GM12878 (cell line): ENCODE measurements at regions not wholly inside any gene's neighbourhood (a gene's known extent, or its start where the extent isn't known, plus 50 kb on each side); places are given as distances from the start of the nearest gene placed in this dataset.

Experiments
- ATAC-seq: fragments of 200-7000 bp; cut with Tn5 transposase; 3 replicates; pipeline ENCODE4 v1.9.1; 2020; ENCODE audit warnings: mild to moderate bottlenecking, moderate library complexity
- BruUV-seq: library from RNA; stranded (reverse); fragments of 400-500 nt; replicated peaks from 2 replicates; lab custom pipeline; 2021; lab: Mats Ljungman, UMichigan
- CTCF ChIA-PET: fragments of 300-600 bp; sonication (Branson Sonifier 250); formaldehyde crosslinking; extraction: SDS; loops from one replicate; lab custom pipeline; 2021; ENCODE audit warnings: inconsistent platforms; lab: Yijun Ruan, JAX
- POLR2A ChIA-PET: fragments of 350-600 bp; formaldehyde crosslinking; extraction: SDS; loops from one replicate; lab custom pipeline; 2021; ENCODE audit warnings: inconsistent platforms; lab: Charles Lee
- RAD21 ChIA-PET: fragments of 300-600 bp; sonication (Branson Sonifier 250); formaldehyde crosslinking; loops from one replicate; lab custom pipeline; 2023; ENCODE audit warnings: antibody characterized with exemption; ENCODE audit not compliant: unreplicated experiment; lab: Charles Lee
- SMC1A ChIA-PET: fragments of 300-600 bp; sonication (Branson Sonifier 250); formaldehyde crosslinking; loops from one replicate; lab custom pipeline; 2023; ENCODE audit not compliant: unreplicated experiment, uncharacterized antibody; lab: Charles Lee
- DNase-seq: peaks from one replicate; pipeline ENCODE4 v3.0.0-alpha.2; 2011; ENCODE audit warnings: low read depth, low spot score
- FAIRE-seq: peaks from 3 replicates; lab custom pipeline; 2011; peaks lifted over from hg19 to GRCh38; lab: Jason Lieb, UNC
- H2AFZ ChIP-seq: 2 replicates; pipeline ENCODE4 v1.6.0; 2011; ENCODE audit warnings: low read depth, low read length, control low read depth; ENCODE audit not compliant: control insufficient read depth
- H3K27ac ChIP-seq: 2 replicates; pipeline ENCODE4 v1.5.1; 2011; ENCODE audit warnings: control low read depth; ENCODE audit not compliant: control insufficient read depth, insufficient read depth
- H3K27me3 ChIP-seq, 2 experiments: replicated peaks in 1 of 2; 2 replicates each; pipeline versions ENCODE4 v1.6.0 to v1.6.1; 2011; ENCODE audit warnings: low read length in 1 of 2; ENCODE audit not compliant: control insufficient read depth in 2 of 2, insufficient read depth in 2 of 2
- H3K36me3 ChIP-seq, 2 experiments: 2 replicates each; pipeline ENCODE4 v1.5.1; 2011; ENCODE audit warnings: low read length in 1 of 2; ENCODE audit not compliant: control insufficient read depth in 2 of 2, insufficient read depth in 2 of 2
- H3K4me1 ChIP-seq: 2 replicates; pipeline ENCODE4 v1.6.1; 2011; ENCODE audit warnings: mild to moderate bottlenecking, low read length, moderate library complexity, mixed read lengths; ENCODE audit not compliant: control insufficient read depth, insufficient read depth
- H3K4me2 ChIP-seq: 2 replicates; pipeline ENCODE4 v1.6.0; 2011; ENCODE audit warnings: control low read depth; ENCODE audit not compliant: control insufficient read depth, insufficient read depth
- H3K4me3 ChIP-seq: fragments of 200-600 bp; sonication (generic); 2 replicates; pipeline ENCODE4 v1.5.1; 2016
- H3K79me2 ChIP-seq: 2 replicates; pipeline ENCODE4 v1.6.0; 2011; ENCODE audit warnings: low read length; ENCODE audit not compliant: control insufficient read depth, insufficient read depth
- H3K9ac ChIP-seq: 2 replicates; pipeline ENCODE4 v1.8.0; 2011; ENCODE audit warnings: low read length, control low read depth, mixed read lengths; ENCODE audit not compliant: control insufficient read depth, insufficient read depth
- H3K9me3 ChIP-seq: replicated peaks from 3 replicates; pipeline ENCODE4 v1.5.1; 2011; ENCODE audit warnings: mild to moderate bottlenecking, low read length; ENCODE audit not compliant: control insufficient read depth, insufficient read depth
- H4K20me1 ChIP-seq: 2 replicates; pipeline ENCODE4 v1.6.0; 2011; ENCODE audit not compliant: control insufficient read depth, insufficient read depth
- BHLHE40 ChIP-seq, 2 experiments: fragments of 450-650 bp in 1 of 2; IDR thresholded peaks; 2 replicates each; pipeline ENCODE4 v1.6.1; 2011 to 2017; ENCODE audit warnings: low read depth in 2 of 2, borderline replicate concordance in 1 of 2, improper control_type of control experiment in 1 of 2, low read length in 1 of 2, mild to moderate bottlenecking in 1 of 2
- CREM ChIP-seq: IDR thresholded peaks from 2 replicates; pipeline ENCODE4 v1.6.1; 2014; ENCODE audit warnings: antibody characterized with exemption, low read depth
- HCFC1 ChIP-seq: fragments of 150-350 bp; IDR thresholded peaks from 2 replicates; pipeline ENCODE4 v1.6.1; 2014; ENCODE audit warnings: low read length
- IRF4 ChIP-seq: IDR thresholded peaks from 2 replicates; pipeline ENCODE4 v1.6.1; 2011; ENCODE audit warnings: low read depth, low read length
- NR2F1 ChIP-seq: fragments of 450-650 bp; conservative IDR thresholded peaks from 2 replicates; pipeline ENCODE4 v1.6.1; 2017; ENCODE audit warnings: mild to moderate bottlenecking
- NRF1 ChIP-seq: conservative IDR thresholded peaks from 2 replicates; pipeline ENCODE4 v1.6.1; 2011; ENCODE audit warnings: mild to moderate bottlenecking, low read depth, low read length, improper control_type of control experiment
- PAX8 ChIP-seq: fragments of 450-650 bp; IDR thresholded peaks from 2 replicates; pipeline ENCODE4 v1.6.1; 2017; ENCODE audit warnings: mild to moderate bottlenecking, moderate library complexity
- POLR2AphosphoS2 ChIP-seq: IDR thresholded peaks from 2 replicates; pipeline ENCODE4 v1.6.1; 2011; ENCODE audit warnings: low read depth, mild to moderate bottlenecking, low read length, improper control_type of control experiment, moderate library complexity
- RB1 ChIP-seq: fragments of 450-650 bp; formaldehyde crosslinking; IDR thresholded peaks from 2 replicates; pipeline ENCODE4 v1.6.1; 2017; ENCODE audit warnings: mild to moderate bottlenecking, borderline replicate concordance
- RELA ChIP-seq: fragments of 450-650 bp; IDR thresholded peaks from 2 replicates; pipeline ENCODE4 v1.8.0; 2014; ENCODE audit warnings: borderline replicate concordance; ENCODE audit not compliant: partially characterized antibody
- RUNX3 ChIP-seq: IDR thresholded peaks from 2 replicates; pipeline ENCODE4 v1.6.1; 2012; ENCODE audit warnings: low read length, inconsistent platforms
- SIX5 ChIP-seq: IDR thresholded peaks from 2 replicates; pipeline ENCODE4 v1.6.1; 2011; ENCODE audit warnings: mild to moderate bottlenecking, low read depth, low read length, moderate library complexity; ENCODE audit not compliant: severe bottlenecking
- SKIL ChIP-seq: fragments of 450-650 bp; IDR thresholded peaks from 2 replicates; pipeline ENCODE4 v1.6.1; 2017; ENCODE audit warnings: mild to moderate bottlenecking, low read depth, inconsistent platforms; ENCODE audit not compliant: poor library complexity, severe bottlenecking
- YBX1 ChIP-seq: fragments of 450-650 bp; IDR thresholded peaks from 2 replicates; pipeline ENCODE4 v1.6.1; 2016; ENCODE audit warnings: antibody characterized with exemption
- ZNF217 ChIP-seq: fragments of 450-650 bp; IDR thresholded peaks from 2 replicates; pipeline ENCODE4 v1.6.1; 2017; ENCODE audit warnings: antibody characterized with exemption, mild to moderate bottlenecking
- WGBS: methylation state at CpG from one replicate; pipeline ENCODE4 v1.1.6; 2016; ENCODE audit warnings: low lambda C conversion rate; ENCODE audit not compliant: insufficient replicate concordance, insufficient coverage; ENCODE audit errors: missing lambda C conversion rate; 5-methylcytosine and 5-hydroxymethylcytosine counted together
- in situ Hi-C: fragments of 300-500 bp; cut with MboI; formaldehyde crosslinking; loops from 9 replicates; pipeline ENCODE4 v1.14.3; 2018; ENCODE audit warnings: mixed read lengths
- intact Hi-C: fragments of 100-400 bp; cut with micrococcal nuclease; formaldehyde crosslinking; loops from one replicate; pipeline ENCODE4 v1.14.2; 2022; ENCODE audit not compliant: unreplicated experiment
- TF ChIP-seq, protein P1 (sequence below): IDR thresholded peaks from 2 replicates; pipeline ENCODE4 v1.6.1; 2011; ENCODE audit warnings: mild to moderate bottlenecking, low read depth, low read length, moderate library complexity; ENCODE audit not compliant: insufficient replicate concordance

DNA sequence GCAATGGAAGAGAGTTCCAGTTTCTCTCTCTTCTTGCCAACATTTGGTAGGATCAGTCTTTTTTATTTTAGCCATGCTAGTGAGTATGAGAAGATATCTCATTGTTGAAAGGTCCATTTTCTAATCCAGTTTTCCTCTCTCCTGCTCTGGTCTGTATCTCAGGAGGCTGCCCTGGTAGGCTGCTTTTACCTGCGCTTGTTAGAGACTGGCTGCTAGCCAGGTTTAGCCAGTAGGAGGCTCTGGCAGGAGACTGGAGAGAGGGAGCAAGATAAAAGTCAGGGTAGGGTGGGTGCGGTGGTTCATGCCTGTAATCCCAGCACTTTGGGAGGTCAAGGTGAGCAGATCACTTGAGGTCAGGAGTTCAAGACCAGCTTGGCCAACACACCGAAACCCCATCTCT, 68.6 kb upstream of the FOXP4 start:
- H3K27ac ChIP-seq, result no peak overlapping the region
- H3K4me3 ChIP-seq, result no peak overlapping the region
- DNase-seq, result no peak
- no peak for TF ChIP-seq YBX1
- no peak for TF ChIP-seq RB1
- TF ChIP-seq HCFC1, result no peak
- no peak for TF ChIP-seq NR2F1
- intact Hi-C loops, result no loop called here
- no peaks in the 10 kb centered on the region for H3K9me3 ChIP-seq
- no peaks in the 10 kb centered on the region for H3K36me3 ChIP-seq
- no peak for ATAC-seq
- H3K4me2 ChIP-seq, result no peak overlapping the region
- H3K4me1 ChIP-seq, result no peaks in the 10 kb centered on the region
- in situ Hi-C loops, result no loop called here
- H2AFZ ChIP-seq, result no peak overlapping the region
- no peak overlapping the region for H3K9ac ChIP-seq
- RAD21 ChIA-PET, result no interaction called here
- SMC1A ChIA-PET, result interaction anchor here (1.2 to 1.4 kb wide), 4 partner anchors 11 to 53 kb away, joined by 3 to 4 read pairs (median 3); no protein-coding TSS in a partner anchor
- CTCF ChIA-PET, result interaction anchor here (1.0 to 1.5 kb wide), 2 partner anchors 27 to 113 kb away, joined by 3 read pairs; no protein-coding TSS in a partner anchor
- no peaks in the 10 kb centered on the region for H4K20me1 ChIP-seq
- no peaks in the 10 kb centered on the region for H3K27me3 ChIP-seq
- BruUV-seq, result no TSS peak
- no peak for FAIRE-seq
- 64% methylated on average over 3 of the region's 3 CpGs for WGBS
- POLR2A ChIA-PET, result interaction anchor here (0.7 kb wide), 1 partner anchor 11 kb away, joined by 3 read pairs; no protein-coding TSS in a partner anchor
- H3K79me2 ChIP-seq, result no peaks in the 10 kb centered on the region

GRCh38 chr6:41483943-41484342, 62.2 kb upstream of the FOXP4 start:
- ATAC-seq (no peak), FAIRE-seq (peak; percentile 57)
- SMC1A ChIA-PET, result interaction anchor here (1.2 to 2.3 kb wide), 4 partner anchors 12 to 60 kb away, joined by 3 to 6 read pairs (median 4); no protein-coding TSS in a partner anchor
- no peak for TF ChIP-seq PAX8
- TF ChIP-seq BHLHE40 (IDR thresholded peaks at IDR 0.05; ENCODE audit: borderline replicate concordance in 1 of 2, low read depth in 2 of 2, low read length in 1 of 2), result no peak
- no peak for TF ChIP-seq SIX5
- no peak for TF ChIP-seq RUNX3
- TF ChIP-seq, protein P1, sequence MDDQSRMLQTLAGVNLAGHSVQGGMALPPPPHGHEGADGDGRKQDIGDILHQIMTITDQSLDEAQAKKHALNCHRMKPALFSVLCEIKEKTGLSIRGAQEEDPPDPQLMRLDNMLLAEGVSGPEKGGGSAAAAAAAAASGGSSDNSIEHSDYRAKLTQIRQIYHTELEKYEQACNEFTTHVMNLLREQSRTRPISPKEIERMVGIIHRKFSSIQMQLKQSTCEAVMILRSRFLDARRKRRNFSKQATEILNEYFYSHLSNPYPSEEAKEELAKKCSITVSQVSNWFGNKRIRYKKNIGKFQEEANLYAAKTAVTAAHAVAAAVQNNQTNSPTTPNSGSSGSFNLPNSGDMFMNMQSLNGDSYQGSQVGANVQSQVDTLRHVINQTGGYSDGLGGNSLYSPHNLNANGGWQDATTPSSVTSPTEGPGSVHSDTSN, result no peak
- TF ChIP-seq IRF4, result no peak
- no peak for TF ChIP-seq SKIL
- TF ChIP-seq NRF1, result no peak
- TF ChIP-seq CREM, result no peak
- no peak for TF ChIP-seq POLR2AphosphoS2
- no peak for TF ChIP-seq ZNF217
- TF ChIP-seq RELA, result no peak
- no peak for TF ChIP-seq NR2F1

More at GRCh38 chr6:41483943-41484342, 62.2 kb upstream of the FOXP4 start:
- ChIA-PET CTCF (interaction anchor here (0.7 to 1.2 kb wide), 3 partner anchors 11 to 16 kb away, joined by 3 read pairs; no protein-coding TSS in a partner anchor), RAD21 (no interaction called here), POLR2A (interaction anchor here (0.5 to 1.4 kb wide), 3 partner anchors 14 to 344 kb away, joined by 3 to 4 read pairs (median 3); no protein-coding TSS in a partner anchor)
- Histone ChIP-seq H3K79me2 (no peaks in the 10 kb centered on the region), H3K4me3 (no peak overlapping the region), H3K4me1 (peaks cover 20% of the 10 kb centered on the region), H3K27ac (no peak overlapping the region), H4K20me1 (no peaks in the 10 kb centered on the region), H3K4me2 (no peak overlapping the region), H2AFZ (no peak overlapping the region), H3K9me3 (no peaks in the 10 kb centered on the region), H3K9ac (no peak overlapping the region), H3K36me3 (no peaks in the 10 kb centered on the region), H3K27me3 (no peaks in the 10 kb centered on the region)
- WGBS, result 0% methylated on average over 1 of the region's 1 CpG
- in situ Hi-C loops, result no loop called here
- intact Hi-C loops, result no loop called here
- no peak for DNase-seq
- BruUV-seq, result no TSS peak
